ENCODE measurements at regions not wholly inside any gene's neighbourhood (a gene's known extent, or its start where the extent isn't known, plus 50 kb on each side); places are given as distances from the start of the nearest gene placed in this dataset.
"Not testable (repeated sequence)": the region's sequence is repeated elsewhere in the genome, so short reads cannot be mapped to it uniquely, and the experiment has no call there.

- DNase-seq (ENCODE audit: insufficient read length) (no peak), FAIRE-seq (no peak)
Measured at GRCh38 chr17:70699408-70699807, 530.1 kb downstream of the KCNJ2 start.

GRCh38 chr17:70702683-70703255 is 533.4 kb downstream of the KCNJ2 start:
- no peak for FAIRE-seq

More at GRCh38 chr17:70699408-70699807, 530.1 kb downstream of the KCNJ2 start:
- no peak for TF ChIP-seq POLR2AphosphoS5 (IDR thresholded peaks at IDR 0.05; ENCODE audit: low read depth, low read length)

GRCh38 chr17:70709596-70709995 is 540.3 kb downstream of the KCNJ2 start:
- no peak for DNase-seq (ENCODE audit: insufficient read length)

More at GRCh38 chr17:70702683-70703255, 533.4 kb downstream of the KCNJ2 start:
- TF ChIP-seq POLR2A (IDR thresholded peaks at IDR 0.05; ENCODE audit: low read depth, low read length) (no peak), TAF1 (IDR thresholded peaks at IDR 0.05; ENCODE audit: borderline replicate concordance, low read depth, low read length) (no peak), POLR2AphosphoS5 (IDR thresholded peaks at IDR 0.05; ENCODE audit: low read depth, low read length) (no peak)
- DNase-seq (ENCODE audit: insufficient read length), result no peak

GRCh38 chr17:70713694-70714093 is 544.4 kb downstream of the KCNJ2 start:
- DNase-seq (ENCODE audit: insufficient read length), result no peak
- TF ChIP-seq POLR2AphosphoS5 (IDR thresholded peaks at IDR 0.05; ENCODE audit: low read depth, low read length) (no peak), TAF1 (IDR thresholded peaks at IDR 0.05; ENCODE audit: borderline replicate concordance, low read depth, low read length) (no peak), POLR2A (IDR thresholded peaks at IDR 0.05; ENCODE audit: low read depth, low read length) (no peak)
- FAIRE-seq, result no peak

More at GRCh38 chr17:70709596-70709995, 540.3 kb downstream of the KCNJ2 start:
- no peak for FAIRE-seq
- TF ChIP-seq POLR2A (IDR thresholded peaks at IDR 0.05; ENCODE audit: low read depth, low read length), result no peak
- no peak for TF ChIP-seq POLR2AphosphoS5 (IDR thresholded peaks at IDR 0.05; ENCODE audit: low read depth, low read length)
- no peak for TF ChIP-seq TAF1 (IDR thresholded peaks at IDR 0.05; ENCODE audit: borderline replicate concordance, low read depth, low read length)

- FAIRE-seq, result no peak
- TF ChIP-seq POLR2AphosphoS5 (IDR thresholded peaks at IDR 0.05; ENCODE audit: low read depth, low read length) (no peak), POLR2A (IDR thresholded peaks at IDR 0.05; ENCODE audit: low read depth, low read length) (no peak), TAF1 (IDR thresholded peaks at IDR 0.05; ENCODE audit: borderline replicate concordance, low read depth, low read length) (no peak)
- no peak for DNase-seq (ENCODE audit: insufficient read length)
Measured at GRCh38 chr17:70716551-70716950, 547.2 kb downstream of the KCNJ2 start.

GRCh38 chr17:70717042-70717441 is 547.7 kb downstream of the KCNJ2 start:
- DNase-seq (ENCODE audit: insufficient read length) (no peak), FAIRE-seq (no peak)
- TF ChIP-seq POLR2A (IDR thresholded peaks at IDR 0.05; ENCODE audit: low read depth, low read length) (no peak), TAF1 (IDR thresholded peaks at IDR 0.05; ENCODE audit: borderline replicate concordance, low read depth, low read length) (no peak), POLR2AphosphoS5 (IDR thresholded peaks at IDR 0.05; ENCODE audit: low read depth, low read length) (no peak)

GRCh38 chr17:70736375-70736957 is 567.1 kb downstream of the KCNJ2 start:
- no peak for TF ChIP-seq POLR2AphosphoS5 (IDR thresholded peaks at IDR 0.05; ENCODE audit: low read depth, low read length)
- TF ChIP-seq TAF1 (IDR thresholded peaks at IDR 0.05; ENCODE audit: borderline replicate concordance, low read depth, low read length), result no peak
- no peak for TF ChIP-seq POLR2A (IDR thresholded peaks at IDR 0.05; ENCODE audit: low read depth, low read length)
- FAIRE-seq, result no peak
- no peak for DNase-seq (ENCODE audit: insufficient read length)

- FAIRE-seq, result no peak
- no peak for DNase-seq (ENCODE audit: insufficient read length)
- TF ChIP-seq TAF1 (IDR thresholded peaks at IDR 0.05; ENCODE audit: borderline replicate concordance, low read depth, low read length), result no peak
- TF ChIP-seq POLR2AphosphoS5 (IDR thresholded peaks at IDR 0.05; ENCODE audit: low read depth, low read length), result no peak
- no peak for TF ChIP-seq POLR2A (IDR thresholded peaks at IDR 0.05; ENCODE audit: low read depth, low read length)
Measured at GRCh38 chr17:70739065-70739464, 569.7 kb downstream of the KCNJ2 start.

GRCh38 chr17:70746574-70746973 is 577.2 kb downstream of the KCNJ2 start:
- not testable (repeated sequence) for DNase-seq (ENCODE audit: insufficient read length); FAIRE-seq

- FAIRE-seq, result no peak
- TF ChIP-seq POLR2A (IDR thresholded peaks at IDR 0.05; ENCODE audit: low read depth, low read length), result no peak
- no peak for TF ChIP-seq TAF1 (IDR thresholded peaks at IDR 0.05; ENCODE audit: borderline replicate concordance, low read depth, low read length)
- TF ChIP-seq POLR2AphosphoS5 (IDR thresholded peaks at IDR 0.05; ENCODE audit: low read depth, low read length), result no peak
- DNase-seq (ENCODE audit: insufficient read length), result no peak
Measured at GRCh38 chr17:70750983-70751382, 581.7 kb downstream of the KCNJ2 start.

- DNase-seq (ENCODE audit: insufficient read length); FAIRE-seq: not testable (repeated sequence)
Measured at GRCh38 chr17:70752461-70752860, 583.1 kb downstream of the KCNJ2 start.

GRCh38 chr17:70752966-70753467 is 583.7 kb downstream of the KCNJ2 start:
- TF ChIP-seq TAF1 (IDR thresholded peaks at IDR 0.05; ENCODE audit: borderline replicate concordance, low read depth, low read length) (no peak), POLR2A (IDR thresholded peaks at IDR 0.05; ENCODE audit: low read depth, low read length) (no peak), POLR2AphosphoS5 (IDR thresholded peaks at IDR 0.05; ENCODE audit: low read depth, low read length) (no peak)
- DNase-seq (ENCODE audit: insufficient read length) (no peak), FAIRE-seq (no peak)
